Endothelial cell of umbilical vein (primary cell): ENCODE measurements at regions not wholly inside any gene's neighbourhood (a gene's known extent, or its start where the extent isn't known, plus 50 kb on each side); places are given as distances from the start of the nearest gene placed in this dataset.

Experiments used
- CTCF ChIP-seq, 2 donors: IDR thresholded peaks; 1 replicate in 1 of 2; 2 replicates in 1 of 2; pipeline ENCODE4 v1.5.1; 2011; ENCODE audit warnings: low read length in 2 of 2, mild to moderate bottlenecking in 2 of 2, moderate library complexity in 2 of 2, control low read depth in 1 of 2, inconsistent platforms in 1 of 2, low read depth in 1 of 2; ENCODE audit not compliant: insufficient read depth in 1 of 2; ENCODE audit errors: extremely low read depth in 1 of 2
- EZH2 ChIP-seq: IDR thresholded peaks from 2 replicates; pipeline ENCODE4 v1.6.1; 2012; ENCODE audit warnings: borderline replicate concordance, low read depth, mild to moderate bottlenecking, moderate library complexity, low read length, inconsistent platforms; ENCODE audit not compliant: severe bottlenecking
- FOS ChIP-seq: IDR thresholded peaks from 2 replicates; pipeline ENCODE4 v1.6.1; 2011; ENCODE audit warnings: mild to moderate bottlenecking, low read length, moderate library complexity, borderline replicate concordance; ENCODE audit not compliant: insufficient read depth
- GATA2 ChIP-seq: IDR thresholded peaks from 2 replicates; pipeline ENCODE4 v1.7.0; 2011; ENCODE audit warnings: low read depth, mild to moderate bottlenecking, moderate library complexity, mixed read lengths, low read length; ENCODE audit not compliant: insufficient read length, insufficient read depth
- MAX ChIP-seq: IDR thresholded peaks from 2 replicates; pipeline ENCODE4 v1.6.1; 2011; ENCODE audit not compliant: insufficient read depth, insufficient read length
- MYC ChIP-seq: IDR thresholded peaks from one replicate; pipeline ENCODE4 v1.6.1; 2011; ENCODE audit warnings: mild to moderate bottlenecking, low read depth, low read length
- POLR2A ChIP-seq: IDR thresholded peaks from 2 replicates; pipeline ENCODE4 v1.6.1; 2012; ENCODE audit warnings: low read depth, mild to moderate bottlenecking, control low read depth, low read length
- POLR2AphosphoS5 ChIP-seq: IDR thresholded peaks from 2 replicates; pipeline ENCODE4 v1.6.1; 2012; ENCODE audit warnings: low read depth, mild to moderate bottlenecking, control low read depth, low read length, moderate library complexity; ENCODE audit not compliant: insufficient read depth

- TF ChIP-seq POLR2A (no peak), CTCF (IDR thresholded peaks at IDR 0.05; ENCODE audit: extremely low read depth in 1 of 2, insufficient read depth in 1 of 2, low read depth in 1 of 2, low read length in 2 of 2) (no peak), POLR2AphosphoS5 (no peak), EZH2 (no peak), MAX (no peak), MYC (no peak), GATA2 (no peak), FOS (no peak)
Observed at GRCh38 chr3:59388555-59389270, 338.9 kb upstream of the CFAP20DC start.
